Gastroesophageal sphincter (tissue), 4 donors: ENCODE measurements at regions not wholly inside any gene's neighbourhood (a gene's known extent, or its start where the extent isn't known, plus 50 kb on each side); places are given as distances from the start of the nearest gene placed in this dataset.

ENCODE experiments used
- ATAC-seq: fragments of 150-250 bp; one replicate; pipeline ENCODE4 v1.9.1; 2016; ENCODE audit warnings: mild to moderate bottlenecking, moderate library complexity
- H3K27ac ChIP-seq, 4 donors: fragments of 200-600 bp; sonication (generic) in 3 of 4; 1 replicate in 3 of 4; 2 replicates in 1 of 4; pipeline ENCODE4 v1.5.1; 2016 to 2019
- H3K27me3 ChIP-seq: fragments of 200-600 bp; sonication (generic); one replicate; pipeline ENCODE4 v1.5.1; 2019
- H3K36me3 ChIP-seq, 2 donors: fragments of 200-600 bp; sonication (generic); one replicate each; pipeline ENCODE4 v1.5.1; 2019; ENCODE audit warnings: control low read depth in 1 of 2
- H3K4me1 ChIP-seq, 3 donors: fragments of 200-600 bp; sonication (generic); 1 replicate in 2 of 3; 2 replicates in 1 of 3; pipeline ENCODE4 v1.5.1; 2016 to 2019; ENCODE audit warnings: control low read depth in 2 of 3
- H3K4me3 ChIP-seq, 2 donors: fragments of 200-600 bp; sonication (generic); one replicate each; pipeline ENCODE4 v1.5.1; 2019; ENCODE audit warnings: mild to moderate bottlenecking in 1 of 2, moderate library complexity in 1 of 2
- H3K9me3 ChIP-seq, 3 donors: fragments of 200-600 bp; sonication (generic); one replicate each; pipeline ENCODE4 v1.5.1; 2017 to 2019; ENCODE audit warnings: control low read depth in 2 of 3
- CTCF ChIP-seq, 4 experiments: fragments of 200-600 bp in 2 of 4; fragments of 450-650 bp in 2 of 4; sonication (generic) in 1 of 4; IDR thresholded peaks; one replicate each; pipeline ENCODE4 v1.5.1; 2017 to 2019; ENCODE audit warnings: antibody characterized with exemption in 4 of 4, mild to moderate bottlenecking in 2 of 4, moderate library complexity in 2 of 4
- EP300 ChIP-seq: sonication (generic); formaldehyde crosslinking; IDR thresholded peaks from one replicate; pipeline ENCODE4 v1.6.1; 2017; ENCODE audit warnings: antibody characterized with exemption, mild to moderate bottlenecking
- POLR2A ChIP-seq, 2 donors: fragments of 450-650 bp; IDR thresholded peaks; one replicate each; pipeline ENCODE4 v1.6.1; 2017; ENCODE audit warnings: antibody characterized with exemption in 2 of 2, mild to moderate bottlenecking in 2 of 2, moderate library complexity in 1 of 2
- POLR2AphosphoS5 ChIP-seq: sonication (generic); formaldehyde crosslinking; IDR thresholded peaks from one replicate; pipeline ENCODE4 v1.6.1; 2017; ENCODE audit warnings: antibody characterized with exemption
- WGBS, 2 donors: methylation state at CpG; one replicate each; pipeline ENCODE4 v1.1.5; 2018; ENCODE audit warnings: low coverage in 1 of 2; 5-methylcytosine and 5-hydroxymethylcytosine counted together

GRCh38 chr4:179738822-179739221 lies 2296.6 kb upstream of the AGA start:
- ATAC-seq = no peak

GRCh38 chr4:179747218-179747910 lies 2305.1 kb upstream of the AGA start:
- 67 to 72% methylated on average over 4 of the region's 4 CpGs for WGBS, 2 donors
- Histone ChIP-seq H3K36me3 (no peaks in the 10 kb centered on the region), H3K4me1 (no peaks in the 10 kb centered on the region), H3K9me3 (no peaks in the 10 kb centered on the region), H3K4me3 (no peak overlapping the region), H3K27me3 (no peaks in the 10 kb centered on the region), H3K27ac (no peak overlapping the region)
- no peak for ATAC-seq
- no peak for TF ChIP-seq CTCF (IDR thresholded peaks at IDR 0.05)
- no peak for TF ChIP-seq POLR2A (IDR thresholded peaks at IDR 0.05)
- no peak for TF ChIP-seq POLR2AphosphoS5
- TF ChIP-seq EP300 = no peak

More at GRCh38 chr4:179738822-179739221, 2296.6 kb upstream of the AGA start:
- WGBS, 2 donors = 67 to 95% methylated on average over 3 of the region's 3 CpGs
- H3K36me3 ChIP-seq = no peaks in the 10 kb centered on the region
- H3K4me1 ChIP-seq = no peaks in the 10 kb centered on the region
- H3K4me3 ChIP-seq = no peak overlapping the region
- TF ChIP-seq POLR2AphosphoS5 (no peak), CTCF (IDR thresholded peaks at IDR 0.05) (no peak), EP300 (no peak), POLR2A (IDR thresholded peaks at IDR 0.05) (no peak)
- H3K27ac ChIP-seq = no peak overlapping the region
- no peaks in the 10 kb centered on the region for H3K27me3 ChIP-seq
- H3K9me3 ChIP-seq = no peaks in the 10 kb centered on the region

GRCh38 chr4:179748837-179749236 lies 2306.6 kb upstream of the AGA start:
- Histone ChIP-seq H3K27ac (no peak overlapping the region), H3K4me3 (no peak overlapping the region), H3K9me3 (no peaks in the 10 kb centered on the region), H3K36me3 (no peaks in the 10 kb centered on the region), H3K4me1 (no peaks in the 10 kb centered on the region), H3K27me3 (no peaks in the 10 kb centered on the region)
- TF ChIP-seq POLR2A (IDR thresholded peaks at IDR 0.05) (no peak), CTCF (IDR thresholded peaks at IDR 0.05) (no peak), EP300 (no peak), POLR2AphosphoS5 (no peak)
- no peak for ATAC-seq
- WGBS, 2 donors = 72 to 86% methylated on average over 6 of the region's 6 CpGs

GRCh38 chr4:179750374-179750773 lies 2308.1 kb upstream of the AGA start:
- Histone ChIP-seq H3K4me1 (no peaks in the 10 kb centered on the region), H3K4me3 (no peak overlapping the region), H3K9me3 (no peaks in the 10 kb centered on the region), H3K27ac (no peak overlapping the region), H3K27me3 (no peaks in the 10 kb centered on the region), H3K36me3 (no peaks in the 10 kb centered on the region)
- WGBS, 2 donors = 26 to 29% methylated on average over 4 of the region's 4 CpGs
- TF ChIP-seq POLR2AphosphoS5 = no peak
- no peak for TF ChIP-seq EP300
- TF ChIP-seq CTCF (IDR thresholded peaks at IDR 0.05) = no peak
- TF ChIP-seq POLR2A (IDR thresholded peaks at IDR 0.05) = no peak
- no peak for ATAC-seq

GRCh38 chr4:179751669-179752068 lies 2309.4 kb upstream of the AGA start:
- H3K36me3 ChIP-seq = no peaks in the 10 kb centered on the region
- TF ChIP-seq EP300 (no peak), CTCF (IDR thresholded peaks at IDR 0.05) (no peak), POLR2A (IDR thresholded peaks at IDR 0.05) (no peak), POLR2AphosphoS5 (no peak)
- no peak overlapping the region for H3K4me3 ChIP-seq
- no peak for ATAC-seq
- no peaks in the 10 kb centered on the region for H3K9me3 ChIP-seq
- H3K27me3 ChIP-seq = no peaks in the 10 kb centered on the region
- H3K27ac ChIP-seq = no peak overlapping the region
- WGBS, 2 donors = 29 to 38% methylated on average over 7 to 8 of the region's 8 CpGs
- H3K4me1 ChIP-seq = no peaks in the 10 kb centered on the region
